Hepatocyte (in vitro differentiated cells): ENCODE measurements at regions not wholly inside any gene's neighbourhood (a gene's known extent, or its start where the extent isn't known, plus 50 kb on each side); places are given as distances from the start of the nearest gene placed in this dataset.

Experiments used
- EZH2 ChIP-seq: fragments of 200-600 bp; sonication (generic); IDR thresholded peaks from 2 replicates; pipeline ENCODE4 v1.6.1; 2016; ENCODE audit warnings: antibody characterized with exemption, mild to moderate bottlenecking, borderline replicate concordance
- TF ChIP-seq, protein P1 (sequence below): fragments of 200-600 bp; sonication (generic); IDR thresholded peaks from 2 replicates; pipeline ENCODE4 v1.5.1; 2016; ENCODE audit warnings: antibody characterized with exemption, mild to moderate bottlenecking; ENCODE audit not compliant: poor library complexity

DNA sequence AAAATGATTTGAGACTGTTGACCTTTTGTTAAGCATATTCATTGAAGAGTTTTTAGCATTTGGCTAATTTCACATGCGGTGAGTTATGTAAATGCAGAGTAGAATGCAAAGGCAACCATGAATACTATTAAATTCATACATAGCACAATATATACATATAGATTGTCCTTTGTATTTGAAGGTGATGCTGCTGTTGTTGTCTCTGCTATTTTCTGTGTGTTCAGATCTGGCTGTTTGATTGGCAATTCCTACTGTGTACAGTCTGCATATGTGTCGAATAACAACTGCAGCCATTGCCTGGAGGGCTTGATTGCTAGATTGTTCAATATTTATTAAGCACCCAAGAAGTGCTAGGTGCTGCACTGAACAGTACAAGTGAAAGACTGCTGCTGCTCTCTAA is 187.4 kb downstream of the FOXG1 start:
- TF ChIP-seq, protein P1, sequence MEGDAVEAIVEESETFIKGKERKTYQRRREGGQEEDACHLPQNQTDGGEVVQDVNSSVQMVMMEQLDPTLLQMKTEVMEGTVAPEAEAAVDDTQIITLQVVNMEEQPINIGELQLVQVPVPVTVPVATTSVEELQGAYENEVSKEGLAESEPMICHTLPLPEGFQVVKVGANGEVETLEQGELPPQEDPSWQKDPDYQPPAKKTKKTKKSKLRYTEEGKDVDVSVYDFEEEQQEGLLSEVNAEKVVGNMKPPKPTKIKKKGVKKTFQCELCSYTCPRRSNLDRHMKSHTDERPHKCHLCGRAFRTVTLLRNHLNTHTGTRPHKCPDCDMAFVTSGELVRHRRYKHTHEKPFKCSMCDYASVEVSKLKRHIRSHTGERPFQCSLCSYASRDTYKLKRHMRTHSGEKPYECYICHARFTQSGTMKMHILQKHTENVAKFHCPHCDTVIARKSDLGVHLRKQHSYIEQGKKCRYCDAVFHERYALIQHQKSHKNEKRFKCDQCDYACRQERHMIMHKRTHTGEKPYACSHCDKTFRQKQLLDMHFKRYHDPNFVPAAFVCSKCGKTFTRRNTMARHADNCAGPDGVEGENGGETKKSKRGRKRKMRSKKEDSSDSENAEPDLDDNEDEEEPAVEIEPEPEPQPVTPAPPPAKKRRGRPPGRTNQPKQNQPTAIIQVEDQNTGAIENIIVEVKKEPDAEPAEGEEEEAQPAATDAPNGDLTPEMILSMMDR = no peak
- no peak for TF ChIP-seq EZH2
